Retina (tissue), 1 donor: ENCODE measurements at regions not wholly inside any gene's neighbourhood (a gene's known extent, or its start where the extent isn't known, plus 50 kb on each side); places are given as distances from the start of the nearest gene placed in this dataset.

Experiments
- DNase-seq: peaks from one replicate; pipeline ENCODE4 v3.0.0-alpha.2; 2016

GRCh38 chr4:162715401-162715800 is 451.3 kb downstream of the NAF1 start:
- no peak for DNase-seq

GRCh38 chr4:162707962-162708361 is 458.7 kb downstream of the NAF1 start:
- no peak for DNase-seq

GRCh38 chr4:162706632-162707031 is 460.1 kb downstream of the NAF1 start:
- DNase-seq, result no peak

- no peak for DNase-seq
These were observed 460.6 kb downstream of the NAF1 start for GRCh38 chr4:162706051-162706450.

GRCh38 chr4:162705130-162705803 is 461.4 kb downstream of the NAF1 start:
- DNase-seq, result no peak

GRCh38 chr4:162700815-162701361 is 465.8 kb downstream of the NAF1 start:
- no peak for DNase-seq

GRCh38 chr4:162700358-162700757 is 466.3 kb downstream of the NAF1 start:
- no peak for DNase-seq

GRCh38 chr4:162699629-162700028 is 467.1 kb downstream of the NAF1 start:
- no peak for DNase-seq

GRCh38 chr4:162685410-162685809 is 481.3 kb downstream of the NAF1 start:
- DNase-seq, result no peak

- DNase-seq, result no peak
These were observed 481.7 kb downstream of the NAF1 start for GRCh38 chr4:162684998-162685397.

GRCh38 chr4:162684371-162684700 is 482.4 kb downstream of the NAF1 start:
- DNase-seq, result no peak

GRCh38 chr4:162683659-162684370 is 482.9 kb downstream of the NAF1 start:
- no peak for DNase-seq

GRCh38 chr4:162682651-162683050 is 484.0 kb downstream of the NAF1 start:
- DNase-seq, result no peak

GRCh38 chr4:162681212-162681611 is 485.5 kb downstream of the NAF1 start:
- DNase-seq, result no peak

GRCh38 chr4:162675661-162676060 is 491.0 kb downstream of the NAF1 start:
- DNase-seq, result no peak

- DNase-seq, result no peak
These were observed 498.1 kb upstream of the FSTL5 start for GRCh38 chr4:162661913-162662312.

- no peak for DNase-seq
These were observed 495.9 kb upstream of the FSTL5 start for GRCh38 chr4:162659716-162660115.

GRCh38 chr4:162657966-162658365 is 494.2 kb upstream of the FSTL5 start:
- DNase-seq, result no peak

- no peak for DNase-seq
These were observed 486.4 kb upstream of the FSTL5 start for GRCh38 chr4:162650166-162650565.

GRCh38 chr4:162645381-162645780 is 481.6 kb upstream of the FSTL5 start:
- DNase-seq, result no peak

- no peak for DNase-seq
These were observed 480.5 kb upstream of the FSTL5 start for GRCh38 chr4:162644346-162644745.

GRCh38 chr4:162640152-162640551 is 476.4 kb upstream of the FSTL5 start:
- no peak for DNase-seq

- no peak for DNase-seq
These were observed 470.6 kb upstream of the FSTL5 start for GRCh38 chr4:162634390-162634789.

- no peak for DNase-seq
These were observed 458.9 kb upstream of the FSTL5 start for GRCh38 chr4:162622664-162623063.

- no peak for DNase-seq
These were observed 446.3 kb upstream of the FSTL5 start for GRCh38 chr4:162610116-162610515.
